HL-60 (cell line): ENCODE measurements at regions not wholly inside any gene's neighbourhood (a gene's known extent, or its start where the extent isn't known, plus 50 kb on each side); places are given as distances from the start of the nearest gene placed in this dataset.

ENCODE experiments used
- DNase-seq, 2 experiments: peaks; one replicate each; pipeline ENCODE4 v3.0.0-alpha.2; 2010 to 2020; ENCODE audit warnings: low read depth in 1 of 2, low spot score in 1 of 2
- H3K27ac ChIP-seq: fragments of 250-450 bp; sonication (Bioruptor Pico); replicated peaks from 2 replicates; pipeline ENCODE4 v1.5.1; 2020; ENCODE audit warnings: mild to moderate bottlenecking, moderate library complexity
- H3K27me3 ChIP-seq: fragments of 250-450 bp; sonication (Bioruptor Pico); 2 replicates; pipeline ENCODE4 v1.5.1; 2021; ENCODE audit warnings: mild to moderate bottlenecking, moderate library complexity; ENCODE audit not compliant: insufficient read depth, poor library complexity, severe bottlenecking
- H3K4me3 ChIP-seq: replicated peaks from 2 replicates; pipeline ENCODE4 v1.5.1; 2011; ENCODE audit warnings: mild to moderate bottlenecking, control low read depth, low read length; ENCODE audit not compliant: insufficient read depth
- CTCF ChIP-seq: IDR thresholded peaks from one replicate; pipeline ENCODE4 v1.5.1; 2011; ENCODE audit warnings: low read length, control low read depth, inconsistent platforms; ENCODE audit not compliant: insufficient read depth
- GABPA ChIP-seq: IDR thresholded peaks from 2 replicates; pipeline ENCODE4 v1.6.1; 2012; ENCODE audit warnings: low read depth
- POLR2AphosphoS5 ChIP-seq: IDR thresholded peaks from 2 replicates; pipeline ENCODE4 v1.6.1; 2012; ENCODE audit warnings: low read depth
- REST ChIP-seq: IDR thresholded peaks from 2 replicates; pipeline ENCODE4 v1.6.1; 2012; ENCODE audit warnings: low read depth; ENCODE audit not compliant: insufficient replicate concordance
- SPI1 ChIP-seq: IDR thresholded peaks from 2 replicates; pipeline ENCODE4 v1.6.1; 2012; ENCODE audit warnings: low read depth, mild to moderate bottlenecking, borderline replicate concordance

- H3K27ac ChIP-seq, result no peak overlapping the region
- H3K4me3 ChIP-seq, result no peak overlapping the region
- DNase-seq, result no peak
- TF ChIP-seq POLR2AphosphoS5, result no peak
- no peak for TF ChIP-seq SPI1
- TF ChIP-seq CTCF, result no peak
- TF ChIP-seq GABPA, result no peak
- no peak for TF ChIP-seq REST
- no peaks in the 10 kb centered on the region for H3K27me3 ChIP-seq
Measured at GRCh38 chrX:79268788-79269187, 98.3 kb downstream of the ITM2A start.

- Histone ChIP-seq H3K27ac (no peak overlapping the region), H3K4me3 (no peak overlapping the region), H3K27me3 (no peaks in the 10 kb centered on the region)
- TF ChIP-seq GABPA (no peak), CTCF (no peak), POLR2AphosphoS5 (no peak), SPI1 (no peak), REST (no peak)
- DNase-seq, result no peak
Measured at GRCh38 chrX:79266702-79267101, 100.4 kb downstream of the ITM2A start.

DNA sequence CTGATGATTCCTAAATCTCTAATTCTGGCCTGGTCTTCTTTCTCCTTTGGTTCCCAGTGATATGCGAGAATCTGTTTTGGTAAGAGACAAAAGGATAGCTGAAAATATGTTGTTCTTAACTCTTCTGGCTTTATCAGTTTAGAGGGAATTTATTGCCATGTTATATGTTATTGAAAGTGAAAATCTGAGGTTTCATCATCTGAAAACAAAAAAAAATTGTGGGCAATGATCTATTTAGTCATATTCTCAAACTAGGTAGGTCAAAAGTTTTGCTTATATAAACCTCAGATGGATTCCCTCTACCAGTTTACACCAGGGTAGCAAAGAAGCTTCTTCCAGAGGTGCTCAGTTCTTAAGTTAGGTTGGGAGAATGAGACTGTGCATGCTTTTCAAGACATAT, 103.6 kb downstream of the ITM2A start:
- DNase-seq, result no peak
- Histone ChIP-seq H3K4me3 (no peak overlapping the region), H3K27me3 (no peaks in the 10 kb centered on the region), H3K27ac (no peak overlapping the region)
- TF ChIP-seq GABPA (no peak), SPI1 (no peak), POLR2AphosphoS5 (no peak), REST (no peak), CTCF (no peak)
